Activated naive CD8-positive, alpha-beta T cell (primary cell): ENCODE measurements at regions not wholly inside any gene's neighbourhood (a gene's known extent, or its start where the extent isn't known, plus 50 kb on each side); places are given as distances from the start of the nearest gene placed in this dataset.

Source experiments
- H3K27ac Mint-ChIP-seq: one replicate; pipeline ENCODE4 v1.8.0; 2021; ENCODE audit warnings: mixed read lengths
- H3K27me3 Mint-ChIP-seq: one replicate; pipeline ENCODE4 v1.8.0; 2021; ENCODE audit warnings: mixed read lengths
- H3K36me3 Mint-ChIP-seq: one replicate; pipeline ENCODE4 v1.8.0; 2021; ENCODE audit warnings: mixed read lengths
- H3K4me1 Mint-ChIP-seq: one replicate; pipeline ENCODE4 v1.8.0; 2021; ENCODE audit warnings: low read depth, mixed read lengths
- H3K4me3 Mint-ChIP-seq: one replicate; pipeline ENCODE4 v1.8.0; 2021; ENCODE audit warnings: mild to moderate bottlenecking, mixed read lengths
- H3K9me3 Mint-ChIP-seq: one replicate; pipeline ENCODE4 v1.8.0; 2021; ENCODE audit warnings: low read depth, mixed read lengths

DNA sequence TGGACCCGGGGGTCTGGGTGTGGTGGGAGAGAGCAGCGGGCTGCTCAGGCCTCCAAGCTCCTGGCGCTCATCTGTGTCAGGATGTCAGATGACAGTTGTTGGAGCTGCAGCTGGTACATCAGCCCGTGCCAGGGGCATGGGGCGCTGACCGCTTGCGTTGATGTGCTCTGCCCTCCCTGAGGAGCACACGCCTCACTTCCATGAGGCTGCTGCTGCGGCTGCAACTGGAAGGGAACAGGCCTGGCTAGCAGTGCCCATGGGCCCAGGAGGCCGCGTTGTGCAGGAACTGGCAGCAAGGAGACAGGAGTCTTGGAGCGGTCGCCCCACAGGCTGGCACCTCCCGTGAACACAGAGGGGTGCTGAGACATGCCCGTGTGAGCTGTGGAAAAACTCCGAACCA is 361.3 kb upstream of the MKI67 start:
- H3K27ac Mint-ChIP-seq: no peak overlapping the region
- no peaks in the 10 kb centered on the region for H3K4me1 Mint-ChIP-seq
- no peaks in the 10 kb centered on the region for H3K27me3 Mint-ChIP-seq
- H3K36me3 Mint-ChIP-seq: no peaks in the 10 kb centered on the region
- H3K9me3 Mint-ChIP-seq: no peaks in the 10 kb centered on the region
- no peak overlapping the region for H3K4me3 Mint-ChIP-seq

DNA sequence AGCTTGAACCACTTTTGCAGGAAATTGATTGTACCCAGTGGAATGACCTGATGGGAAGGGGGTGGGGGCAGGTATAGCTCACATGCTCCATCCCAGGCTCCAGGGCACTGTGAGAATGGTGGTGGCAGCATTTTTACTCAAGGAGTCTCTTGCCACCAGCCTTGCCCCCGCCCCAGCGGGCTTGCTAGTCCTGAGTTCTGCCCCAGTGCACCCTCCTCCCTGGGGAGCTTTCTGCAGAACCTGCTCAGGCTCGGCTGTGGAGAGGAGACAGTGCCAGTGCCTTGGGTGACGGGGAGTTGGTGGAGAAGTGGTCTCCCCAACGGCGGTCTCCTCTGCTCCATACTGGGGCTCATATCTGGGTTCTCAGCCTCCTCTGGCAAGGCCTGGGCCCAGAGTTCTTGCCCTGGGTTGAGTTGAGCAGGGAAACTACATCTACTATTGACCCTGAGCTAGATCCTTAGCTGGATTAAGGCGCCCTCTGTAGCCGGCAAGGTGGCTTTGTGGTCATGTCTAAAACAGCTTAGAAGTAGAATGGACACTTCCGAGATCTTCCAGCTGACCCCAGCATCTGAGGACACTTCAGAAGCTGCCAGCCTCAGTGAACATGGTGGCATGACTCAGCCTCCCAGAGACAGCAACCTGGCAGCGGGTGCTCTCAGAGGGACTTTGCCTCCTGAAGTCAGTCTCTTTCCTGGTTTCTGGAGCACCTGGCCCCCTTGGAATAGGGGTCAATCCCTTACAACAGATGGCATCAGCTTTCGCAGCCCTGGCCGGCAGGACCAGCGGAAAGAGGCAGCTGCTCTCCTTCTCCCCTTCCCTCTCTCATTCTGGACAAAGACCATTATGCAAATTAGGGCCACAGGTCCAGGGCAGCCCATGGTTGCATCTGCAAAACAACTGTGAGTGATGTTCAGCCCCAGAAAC is 363.4 kb upstream of the MKI67 start:
- Mint-ChIP-seq H3K27ac (no peak overlapping the region), H3K4me1 (no peaks in the 10 kb centered on the region), H3K4me3 (no peak overlapping the region), H3K36me3 (no peaks in the 10 kb centered on the region), H3K9me3 (no peaks in the 10 kb centered on the region), H3K27me3 (no peaks in the 10 kb centered on the region)

DNA sequence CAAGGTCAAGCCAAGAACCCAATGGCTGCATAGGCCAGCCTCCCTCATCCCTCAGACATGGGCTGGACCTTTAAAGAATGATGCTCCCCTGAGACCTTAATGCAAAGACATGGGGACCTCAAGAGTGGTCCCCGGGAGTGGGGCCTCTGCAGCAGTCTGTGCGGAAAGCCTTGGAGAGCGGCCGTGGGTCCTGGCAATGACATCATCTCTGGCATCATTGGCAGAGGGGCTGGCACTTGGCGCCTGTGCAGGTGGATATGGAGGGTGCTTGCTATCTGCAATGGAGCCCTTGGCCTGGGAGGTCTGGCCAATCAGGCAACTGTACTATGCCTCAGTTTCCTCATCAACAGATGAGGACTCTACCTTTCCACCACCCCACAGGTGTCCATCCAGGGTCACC is 365.5 kb upstream of the MKI67 start:
- Mint-ChIP-seq H3K27me3 (no peaks in the 10 kb centered on the region), H3K4me3 (no peak overlapping the region), H3K4me1 (no peaks in the 10 kb centered on the region), H3K9me3 (no peaks in the 10 kb centered on the region), H3K27ac (no peak overlapping the region), H3K36me3 (no peaks in the 10 kb centered on the region)

DNA sequence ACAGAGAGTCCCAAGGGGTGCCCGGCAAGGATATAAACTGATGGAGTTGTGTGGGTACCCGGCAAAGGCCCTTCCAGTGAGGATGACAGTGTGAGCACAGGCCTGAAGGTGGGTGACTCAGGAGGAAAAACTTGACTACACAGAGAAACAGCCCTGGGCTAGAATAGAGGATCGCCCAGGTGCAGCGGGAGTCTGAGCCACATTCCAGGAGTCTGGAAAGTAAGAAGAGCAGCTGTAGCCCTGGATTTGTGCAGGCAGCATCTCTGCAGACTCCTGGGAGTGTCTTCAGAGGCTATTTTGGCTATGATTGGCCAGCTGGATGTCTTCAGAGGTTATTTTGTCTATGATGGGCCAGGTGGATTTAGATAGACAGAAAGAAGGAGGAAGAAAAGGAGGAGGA is 367.6 kb upstream of the MKI67 start:
- H3K4me1 Mint-ChIP-seq: no peaks in the 10 kb centered on the region
- H3K4me3 Mint-ChIP-seq: no peak overlapping the region
- H3K27ac Mint-ChIP-seq: no peak overlapping the region
- no peaks in the 10 kb centered on the region for H3K9me3 Mint-ChIP-seq
- no peaks in the 10 kb centered on the region for H3K27me3 Mint-ChIP-seq
- H3K36me3 Mint-ChIP-seq: no peaks in the 10 kb centered on the region

DNA sequence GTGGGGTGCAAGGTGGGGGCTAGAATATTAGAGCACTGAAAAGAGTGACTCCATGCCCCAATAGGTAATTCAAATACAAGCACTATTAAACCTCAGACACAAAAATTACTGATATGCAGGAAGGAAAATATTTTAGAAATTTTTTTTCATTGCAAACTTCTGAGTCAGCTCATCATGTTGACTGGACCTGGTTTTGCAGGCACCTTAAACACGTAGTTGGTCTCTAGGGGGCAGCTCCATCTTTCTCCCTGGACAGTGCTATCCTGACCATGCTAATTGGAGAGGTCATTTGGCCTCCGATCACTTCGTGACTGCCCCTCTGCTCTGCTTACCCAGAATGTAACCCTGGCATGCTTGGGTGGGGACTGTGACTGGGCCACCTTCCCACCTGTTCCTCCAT is 368.4 kb upstream of the MKI67 start:
- no peak overlapping the region for H3K4me3 Mint-ChIP-seq
- H3K36me3 Mint-ChIP-seq: no peaks in the 10 kb centered on the region
- no peaks in the 10 kb centered on the region for H3K27me3 Mint-ChIP-seq
- H3K4me1 Mint-ChIP-seq: no peaks in the 10 kb centered on the region
- H3K27ac Mint-ChIP-seq: no peak overlapping the region
- no peaks in the 10 kb centered on the region for H3K9me3 Mint-ChIP-seq

DNA sequence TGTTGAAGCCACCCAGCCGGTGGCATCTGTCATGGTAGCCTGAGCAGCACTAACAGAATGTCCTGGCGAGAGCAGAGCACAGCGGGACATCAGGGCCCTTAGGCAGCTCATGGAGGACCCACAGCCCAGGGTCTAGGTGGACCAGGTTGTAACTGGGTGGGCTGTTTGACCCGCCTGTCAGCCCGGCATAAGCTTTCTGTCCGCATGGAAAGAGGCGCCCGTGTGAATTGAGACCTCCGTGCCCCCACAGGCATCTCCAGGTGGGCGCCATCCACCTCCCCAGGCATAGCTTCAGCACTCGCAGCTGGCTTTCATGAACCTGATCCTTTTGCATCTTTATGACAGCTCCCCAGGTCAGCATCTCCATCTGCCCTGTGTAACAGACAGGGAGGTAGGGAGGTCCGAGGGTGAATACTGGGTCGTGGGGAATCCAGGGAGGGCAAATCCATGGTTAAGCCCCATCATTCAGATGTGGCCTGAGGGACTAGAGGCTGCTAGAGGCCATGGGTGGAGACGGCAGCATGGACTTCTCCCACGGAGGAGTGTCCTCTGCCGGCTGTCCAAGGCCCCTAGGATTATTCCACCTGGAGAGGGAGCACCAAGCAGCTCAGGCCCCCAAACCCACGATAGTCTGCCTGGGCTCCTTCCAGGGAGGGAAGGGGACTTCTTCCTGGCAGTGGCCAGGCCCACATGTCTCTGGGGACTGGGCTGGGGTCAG is 371.6 kb upstream of the MKI67 start:
- Mint-ChIP-seq H3K27me3 (no peaks in the 10 kb centered on the region), H3K4me1 (no peaks in the 10 kb centered on the region), H3K4me3 (no peak overlapping the region), H3K27ac (no peak overlapping the region), H3K9me3 (no peaks in the 10 kb centered on the region), H3K36me3 (no peaks in the 10 kb centered on the region)

DNA sequence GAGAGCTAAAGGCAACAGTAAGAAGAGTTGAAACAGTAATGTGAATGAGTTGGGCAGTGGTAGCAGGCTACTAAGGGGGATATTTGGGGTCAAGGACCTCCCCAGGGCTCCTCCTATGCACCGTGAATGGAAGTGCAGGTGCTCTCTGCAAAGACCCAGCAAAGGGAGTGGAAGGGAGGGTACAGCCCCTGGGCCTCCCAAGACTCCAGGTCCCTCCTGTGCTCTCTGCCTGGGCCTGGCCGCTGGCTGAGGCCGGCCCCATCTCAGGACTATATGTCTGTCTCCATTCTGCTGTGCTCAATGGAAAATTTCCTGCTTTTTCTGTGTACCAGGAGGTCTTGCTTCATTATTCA is 372.1 kb upstream of the MKI67 start:
- no peak overlapping the region for H3K27ac Mint-ChIP-seq
- H3K27me3 Mint-ChIP-seq: no peaks in the 10 kb centered on the region

DNA sequence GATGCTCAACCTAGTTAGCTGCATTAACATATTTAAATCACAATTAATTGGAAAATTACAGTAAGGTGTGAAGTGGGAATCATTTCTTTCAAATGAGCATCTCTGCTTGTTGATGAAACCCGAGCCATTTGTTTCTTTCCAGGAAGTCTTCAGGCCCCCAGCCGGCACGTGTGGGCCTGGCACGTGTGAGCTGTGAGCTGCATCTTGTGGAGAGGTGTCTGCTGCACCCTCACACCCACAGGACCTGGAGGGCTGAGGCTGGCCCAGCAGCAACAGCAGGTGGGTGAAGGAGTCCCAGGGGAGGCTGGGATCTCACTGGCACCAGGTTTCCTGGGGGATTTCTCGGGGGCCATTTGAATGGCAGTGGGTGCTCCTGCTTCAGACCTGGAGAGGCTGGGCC is 372.5 kb upstream of the MKI67 start:
- H3K27me3 Mint-ChIP-seq: peaks cover 3% of the 10 kb centered on the region
- H3K4me1 Mint-ChIP-seq: no peaks in the 10 kb centered on the region
- H3K4me3 Mint-ChIP-seq: no peak overlapping the region
- no peaks in the 10 kb centered on the region for H3K36me3 Mint-ChIP-seq
- no peaks in the 10 kb centered on the region for H3K9me3 Mint-ChIP-seq
- H3K27ac Mint-ChIP-seq: no peak overlapping the region

More for the DNA sequence above, 372.1 kb upstream of the MKI67 start:
- no peaks in the 10 kb centered on the region for H3K4me1 Mint-ChIP-seq
- H3K9me3 Mint-ChIP-seq: no peaks in the 10 kb centered on the region
- H3K4me3 Mint-ChIP-seq: no peak overlapping the region
- no peaks in the 10 kb centered on the region for H3K36me3 Mint-ChIP-seq

DNA sequence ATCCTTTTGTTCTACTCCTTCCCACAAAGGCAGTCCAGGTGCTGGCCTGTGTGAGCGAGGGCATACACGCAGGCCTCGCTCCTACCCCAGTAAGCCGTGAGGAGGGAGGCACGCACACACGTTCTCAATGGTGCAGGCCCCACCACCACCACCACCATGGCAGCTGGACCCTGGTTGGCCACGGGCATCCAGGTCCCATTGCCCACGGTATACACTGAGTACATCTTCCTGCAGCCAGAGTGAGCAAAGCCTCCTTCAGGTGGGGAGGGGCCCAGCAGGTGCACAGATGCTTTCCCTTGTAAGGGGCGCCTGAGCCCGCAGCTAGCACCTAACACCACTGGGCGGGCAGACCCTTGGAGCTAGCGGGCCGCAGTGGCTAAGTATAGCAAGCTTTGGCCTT is 373.3 kb upstream of the MKI67 start:
- Mint-ChIP-seq H3K4me1 (no peaks in the 10 kb centered on the region), H3K27me3 (peaks cover 3% of the 10 kb centered on the region), H3K36me3 (no peaks in the 10 kb centered on the region), H3K9me3 (no peaks in the 10 kb centered on the region), H3K4me3 (no peak overlapping the region), H3K27ac (no peak overlapping the region)

DNA sequence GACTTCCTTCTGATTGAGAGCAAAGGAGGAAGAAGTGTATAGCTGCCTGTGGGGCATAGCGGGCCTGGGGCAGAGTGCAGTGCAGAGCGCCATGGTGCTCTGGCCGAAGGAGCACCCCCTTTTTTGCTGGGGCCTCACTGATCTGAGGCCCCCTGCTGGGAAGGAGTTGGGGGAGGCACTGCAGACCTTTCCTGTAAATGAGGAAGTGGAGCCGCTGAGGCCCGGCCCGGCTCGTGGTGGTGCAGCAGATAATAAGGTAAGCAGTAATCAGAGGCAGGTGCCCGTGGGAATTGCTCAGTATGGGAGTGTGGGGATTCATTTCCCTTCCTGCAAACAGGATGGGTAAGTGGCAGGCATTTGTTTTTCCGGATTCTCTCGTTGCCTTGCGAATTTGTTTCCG is 373.7 kb upstream of the MKI67 start:
- H3K36me3 Mint-ChIP-seq: no peaks in the 10 kb centered on the region
- no peaks in the 10 kb centered on the region for H3K4me1 Mint-ChIP-seq
- H3K27ac Mint-ChIP-seq: no peak overlapping the region
- peaks cover 3% of the 10 kb centered on the region for H3K27me3 Mint-ChIP-seq
- H3K9me3 Mint-ChIP-seq: no peaks in the 10 kb centered on the region
- H3K4me3 Mint-ChIP-seq: no peak overlapping the region

DNA sequence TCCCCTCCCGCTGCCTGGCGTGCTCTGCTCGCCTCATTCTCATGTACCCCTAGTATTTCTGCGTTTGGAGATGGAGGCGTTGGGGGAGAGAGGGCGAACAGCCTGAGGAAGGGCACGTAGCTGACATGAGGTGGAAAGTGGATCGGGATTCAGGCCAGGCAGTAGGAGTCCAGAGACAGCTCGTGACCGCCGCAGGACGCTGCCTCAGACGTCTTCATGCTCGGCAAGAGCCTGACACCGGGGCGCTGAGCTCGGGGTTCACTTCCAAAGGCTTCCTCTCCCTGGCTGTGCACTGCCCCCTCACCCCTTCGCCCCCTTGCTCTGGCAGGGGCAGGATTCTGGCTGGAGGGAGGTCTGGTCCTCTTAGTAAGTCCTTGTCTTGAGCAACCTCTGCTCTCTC is 374.4 kb upstream of the MKI67 start:
- H3K4me1 Mint-ChIP-seq: no peaks in the 10 kb centered on the region
- no peak overlapping the region for H3K4me3 Mint-ChIP-seq
- H3K9me3 Mint-ChIP-seq: no peaks in the 10 kb centered on the region
- H3K27me3 Mint-ChIP-seq: peaks cover 3% of the 10 kb centered on the region
- no peaks in the 10 kb centered on the region for H3K36me3 Mint-ChIP-seq
- H3K27ac Mint-ChIP-seq: no peak overlapping the region

DNA sequence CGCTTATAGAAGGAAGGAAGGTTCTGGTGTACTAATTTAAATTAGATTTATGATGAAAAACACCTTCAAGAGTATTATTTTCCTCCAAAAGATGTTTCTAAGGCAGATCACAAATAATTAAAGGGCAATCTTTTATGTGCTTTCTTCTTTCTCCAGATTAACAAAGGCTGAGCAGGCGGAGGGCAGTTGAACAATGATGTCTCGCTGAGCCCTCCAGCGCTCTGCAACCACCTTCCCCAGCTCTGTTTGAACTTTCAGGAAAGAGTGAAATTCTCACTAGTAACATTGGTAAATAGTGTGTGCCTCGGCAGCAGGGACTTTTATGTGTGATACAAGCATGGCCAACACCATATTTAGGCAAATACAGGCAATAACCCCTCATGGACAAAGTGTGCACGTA is 379.1 kb upstream of the MKI67 start:
- H3K4me1 Mint-ChIP-seq: no peaks in the 10 kb centered on the region
- peaks cover 6% of the 10 kb centered on the region for H3K27me3 Mint-ChIP-seq
- peaks cover 3% of the 10 kb centered on the region for H3K9me3 Mint-ChIP-seq
- no peak overlapping the region for H3K27ac Mint-ChIP-seq
- no peaks in the 10 kb centered on the region for H3K36me3 Mint-ChIP-seq
- H3K4me3 Mint-ChIP-seq: no peak overlapping the region

DNA sequence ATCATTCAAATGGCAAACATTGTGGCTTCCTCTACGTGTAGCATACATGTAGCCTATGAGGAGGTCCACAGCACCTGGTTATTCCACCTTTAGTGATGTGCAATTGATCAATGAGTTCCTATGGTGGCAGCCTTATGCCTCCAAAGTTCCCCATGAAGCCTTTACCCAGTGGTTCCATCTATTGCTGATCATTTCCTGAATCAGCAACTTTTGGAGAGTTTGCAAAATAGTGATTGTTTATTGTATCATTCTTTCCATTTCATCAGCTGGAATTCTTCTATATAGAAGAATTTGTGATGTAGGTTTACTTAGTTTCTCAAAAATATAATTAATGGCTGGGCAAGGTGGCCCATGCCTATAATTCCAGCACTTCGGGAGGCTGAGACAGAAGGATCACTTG is 380.2 kb upstream of the MKI67 start:
- Mint-ChIP-seq H3K27ac (no peak overlapping the region), H3K4me1 (no peaks in the 10 kb centered on the region), H3K36me3 (no peaks in the 10 kb centered on the region), H3K27me3 (peaks cover 6% of the 10 kb centered on the region), H3K9me3 (peaks cover 3% of the 10 kb centered on the region), H3K4me3 (no peak overlapping the region)

DNA sequence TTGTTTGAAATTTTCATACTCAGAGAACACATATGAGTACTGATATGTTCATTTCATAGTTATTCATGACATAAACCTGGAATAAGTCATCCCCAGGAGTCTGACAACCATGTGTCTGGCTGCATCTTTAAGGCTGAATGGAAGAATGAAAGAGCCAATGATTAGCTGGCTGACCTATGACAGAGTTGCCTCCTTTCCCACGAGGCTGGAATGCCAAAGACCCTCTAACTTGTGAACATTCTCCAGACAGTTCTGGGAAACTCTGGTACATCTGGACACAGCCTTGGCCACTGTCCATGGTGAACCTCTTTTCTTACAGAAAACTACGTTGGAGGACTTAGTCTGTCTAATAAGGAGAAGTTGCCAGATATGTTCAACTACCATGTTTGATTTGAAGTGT is 380.8 kb upstream of the MKI67 start:
- Mint-ChIP-seq H3K27ac (no peak overlapping the region), H3K4me1 (no peaks in the 10 kb centered on the region), H3K9me3 (peaks cover 3% of the 10 kb centered on the region), H3K4me3 (no peak overlapping the region), H3K36me3 (no peaks in the 10 kb centered on the region), H3K27me3 (peaks cover 6% of the 10 kb centered on the region)

DNA sequence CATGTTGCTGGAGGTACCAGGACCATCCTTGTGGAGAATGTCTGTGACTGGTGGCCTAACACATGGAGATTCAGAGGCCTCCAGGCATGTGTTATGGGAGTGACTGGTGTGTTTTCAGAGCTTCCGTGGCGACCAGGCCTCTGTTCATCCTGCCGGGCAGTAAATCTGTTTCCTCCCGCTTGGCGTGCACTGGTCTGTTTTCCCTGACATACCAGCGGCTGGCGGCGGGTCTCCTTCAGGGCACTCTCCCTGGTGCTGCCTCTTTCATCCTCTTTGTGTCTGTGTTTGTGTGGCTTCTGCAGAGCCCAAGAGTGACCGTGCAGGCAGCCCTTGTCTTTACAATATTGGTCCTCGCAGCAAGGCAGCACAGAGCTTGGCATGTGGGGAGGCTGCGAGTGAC is 385.1 kb upstream of the MKI67 start:
- Mint-ChIP-seq H3K36me3 (no peaks in the 10 kb centered on the region), H3K27ac (no peak overlapping the region), H3K9me3 (peaks cover 3% of the 10 kb centered on the region), H3K4me1 (no peaks in the 10 kb centered on the region), H3K4me3 (no peak overlapping the region), H3K27me3 (peaks cover 3% of the 10 kb centered on the region)

DNA sequence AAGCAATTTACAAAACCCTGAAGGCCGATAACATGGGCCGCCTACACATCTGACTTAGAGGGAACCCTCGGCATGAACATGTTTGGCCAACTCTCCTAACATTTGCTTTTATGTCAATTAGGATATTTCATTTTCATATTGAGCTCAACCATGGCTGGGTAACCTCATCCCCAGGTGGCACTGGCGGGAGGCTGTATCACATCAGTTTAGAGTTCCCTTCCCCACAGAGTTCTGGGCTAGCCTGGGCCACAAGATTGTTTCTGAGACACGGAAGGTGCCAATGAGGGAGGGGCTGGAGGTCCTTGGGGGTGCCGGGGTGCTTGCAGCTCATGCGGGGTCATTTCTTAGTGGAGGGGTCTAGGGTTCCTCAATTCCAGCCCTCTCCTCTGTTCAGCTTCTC is 386.5 kb upstream of the MKI67 start:
- Mint-ChIP-seq H3K36me3 (no peaks in the 10 kb centered on the region), H3K4me1 (no peaks in the 10 kb centered on the region), H3K27me3 (peaks cover 2% of the 10 kb centered on the region), H3K9me3 (peaks cover 2% of the 10 kb centered on the region), H3K27ac (no peak overlapping the region), H3K4me3 (no peak overlapping the region)
